Lower leg skin (tissue), 3 donors: ENCODE measurements at regions not wholly inside any gene's neighbourhood (a gene's known extent, or its start where the extent isn't known, plus 50 kb on each side); places are given as distances from the start of the nearest gene placed in this dataset.

Source experiments
- POLR2A ChIP-seq, 2 donors: fragments of 450-650 bp; IDR thresholded peaks; one replicate each; pipeline ENCODE4 v1.6.1; 2016 to 2017; ENCODE audit warnings: antibody characterized with exemption in 2 of 2, mild to moderate bottlenecking in 1 of 2, moderate library complexity in 1 of 2
- TF ChIP-seq, protein P1 (sequence below), 3 donors: fragments of 450-650 bp; IDR thresholded peaks; one replicate each; pipeline ENCODE4 v1.5.1; 2016; ENCODE audit warnings: antibody characterized with exemption in 3 of 3, mild to moderate bottlenecking in 3 of 3, moderate library complexity in 2 of 3

DNA sequence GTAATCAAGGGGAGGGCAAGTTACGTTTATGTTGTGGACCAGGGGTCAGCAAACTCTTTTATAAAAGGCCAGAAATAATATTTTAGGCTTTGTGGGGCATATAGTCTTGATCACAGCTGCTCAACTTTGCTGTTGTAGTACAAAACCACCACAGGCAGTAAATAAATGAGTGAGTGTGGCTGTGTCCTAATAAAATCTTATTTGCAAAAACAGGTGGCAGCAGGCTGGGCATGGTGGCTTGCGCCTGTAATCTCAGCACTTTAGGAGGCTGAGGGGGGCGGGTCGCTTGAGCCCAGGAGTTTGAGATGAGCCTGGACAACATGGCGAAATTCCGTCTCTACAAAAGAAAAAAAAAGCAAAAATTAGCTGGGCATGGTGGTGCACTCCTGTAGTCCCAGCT lies 57.9 kb upstream of the NUP160 start:
- TF ChIP-seq, protein P1, sequence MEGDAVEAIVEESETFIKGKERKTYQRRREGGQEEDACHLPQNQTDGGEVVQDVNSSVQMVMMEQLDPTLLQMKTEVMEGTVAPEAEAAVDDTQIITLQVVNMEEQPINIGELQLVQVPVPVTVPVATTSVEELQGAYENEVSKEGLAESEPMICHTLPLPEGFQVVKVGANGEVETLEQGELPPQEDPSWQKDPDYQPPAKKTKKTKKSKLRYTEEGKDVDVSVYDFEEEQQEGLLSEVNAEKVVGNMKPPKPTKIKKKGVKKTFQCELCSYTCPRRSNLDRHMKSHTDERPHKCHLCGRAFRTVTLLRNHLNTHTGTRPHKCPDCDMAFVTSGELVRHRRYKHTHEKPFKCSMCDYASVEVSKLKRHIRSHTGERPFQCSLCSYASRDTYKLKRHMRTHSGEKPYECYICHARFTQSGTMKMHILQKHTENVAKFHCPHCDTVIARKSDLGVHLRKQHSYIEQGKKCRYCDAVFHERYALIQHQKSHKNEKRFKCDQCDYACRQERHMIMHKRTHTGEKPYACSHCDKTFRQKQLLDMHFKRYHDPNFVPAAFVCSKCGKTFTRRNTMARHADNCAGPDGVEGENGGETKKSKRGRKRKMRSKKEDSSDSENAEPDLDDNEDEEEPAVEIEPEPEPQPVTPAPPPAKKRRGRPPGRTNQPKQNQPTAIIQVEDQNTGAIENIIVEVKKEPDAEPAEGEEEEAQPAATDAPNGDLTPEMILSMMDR (IDR thresholded peaks at IDR 0.05) = no peak
- no peak for TF ChIP-seq POLR2A (IDR thresholded peaks at IDR 0.05)
